NCI-H748 (cell line): ENCODE measurements at regions not wholly inside any gene's neighbourhood (a gene's known extent, or its start where the extent isn't known, plus 50 kb on each side); places are given as distances from the start of the nearest gene placed in this dataset.
A peak's percentile ranks its signal among the peaks of the same experiment; 100 is the strongest.
"Not testable (repeated sequence)": the region's sequence is repeated elsewhere in the genome, so short reads cannot be mapped to it uniquely, and the experiment has no call there.

ENCODE experiments used
- DNase-seq: peaks from one replicate; lab custom pipeline; 2025; ENCODE audit not compliant: unreplicated experiment; lab: John Stamatoyannopoulos, UW

- no peak for DNase-seq
Observed at GRCh38 chr1:219038398-219038797, 135.3 kb upstream of the LYPLAL1 start.

DNA sequence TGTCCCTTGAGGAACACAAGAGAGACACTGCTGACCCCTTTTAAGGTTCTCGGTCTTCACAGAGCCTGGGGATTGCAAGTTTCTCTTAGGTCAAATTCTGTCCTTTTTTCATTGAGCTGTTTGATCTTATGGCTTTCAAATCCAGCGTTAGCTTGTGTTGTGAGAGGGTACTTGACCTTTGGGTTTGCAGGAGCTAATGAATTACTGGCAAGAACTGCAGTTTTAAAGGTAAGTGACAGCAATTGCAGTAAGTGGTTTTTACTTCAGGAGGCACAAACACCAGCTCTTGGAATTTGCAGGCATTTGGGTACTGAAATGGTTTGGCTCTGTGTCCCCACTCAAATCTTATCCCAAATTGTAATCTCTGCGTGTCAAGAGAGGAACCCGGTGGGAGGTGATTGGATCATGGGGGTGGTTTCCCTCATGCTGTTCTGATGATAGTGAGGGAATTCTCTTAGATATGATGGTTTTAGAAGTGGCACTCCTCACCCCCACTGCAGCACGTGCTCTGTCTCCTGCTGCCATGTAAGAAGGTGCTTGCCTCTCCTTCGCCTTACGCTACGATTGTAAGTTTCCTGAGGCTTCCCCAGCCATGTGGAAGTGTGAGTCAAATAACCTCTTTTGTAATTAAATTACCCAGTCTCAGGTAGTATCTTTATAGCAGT, 134.5 kb upstream of the LYPLAL1 start:
- no peak for DNase-seq

DNA sequence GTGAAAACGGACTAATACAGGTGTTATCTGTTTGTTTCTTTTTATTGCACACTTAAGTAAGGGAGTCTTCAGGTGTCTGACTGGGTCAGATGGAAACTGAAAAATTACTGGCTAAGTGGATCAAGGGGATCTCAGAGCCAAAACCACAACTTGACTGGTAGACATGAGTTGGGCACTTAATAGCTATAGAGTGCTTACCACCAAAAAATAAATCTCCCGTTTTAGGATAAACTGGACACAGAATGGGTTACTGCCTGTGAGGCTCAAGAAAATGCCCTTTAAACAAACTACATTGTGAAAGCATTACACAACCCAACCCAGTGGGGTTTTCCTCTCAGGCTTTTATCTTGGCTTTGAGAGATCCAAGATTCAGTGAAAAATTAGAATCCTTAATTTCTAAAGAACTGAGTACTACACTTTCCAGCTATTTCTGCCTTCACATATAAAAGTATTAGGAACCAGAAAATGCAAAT, 134.0 kb upstream of the LYPLAL1 start:
- no peak for DNase-seq

- peak; percentile 11 for DNase-seq
Observed at GRCh38 chr1:219040291-219040690, 133.4 kb upstream of the LYPLAL1 start.

- DNase-seq = no peak
Observed at GRCh38 chr1:219041141-219041540, 132.5 kb upstream of the LYPLAL1 start.

GRCh38 chr1:219041818-219042217, 131.9 kb upstream of the LYPLAL1 start:
- DNase-seq = no peak

DNA sequence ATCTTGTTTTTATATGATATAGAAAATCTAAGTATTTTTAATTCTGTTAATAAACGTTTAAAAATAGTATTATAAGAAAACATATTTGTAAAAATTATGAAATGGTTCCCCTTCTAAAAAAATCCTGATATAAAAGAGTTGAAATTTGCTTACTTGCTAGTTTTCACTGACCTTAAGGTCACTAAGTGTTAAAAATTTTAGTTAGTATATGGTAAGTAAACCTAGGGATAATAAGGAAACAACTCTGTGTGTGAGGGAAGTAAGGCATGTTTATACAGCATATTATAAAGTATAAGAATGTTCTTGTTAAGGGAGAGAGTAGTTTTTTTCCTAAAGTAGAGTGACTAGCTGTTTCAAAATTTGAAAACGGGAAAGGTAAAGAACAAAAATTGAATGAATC, 130.9 kb upstream of the LYPLAL1 start:
- no peak for DNase-seq

DNA sequence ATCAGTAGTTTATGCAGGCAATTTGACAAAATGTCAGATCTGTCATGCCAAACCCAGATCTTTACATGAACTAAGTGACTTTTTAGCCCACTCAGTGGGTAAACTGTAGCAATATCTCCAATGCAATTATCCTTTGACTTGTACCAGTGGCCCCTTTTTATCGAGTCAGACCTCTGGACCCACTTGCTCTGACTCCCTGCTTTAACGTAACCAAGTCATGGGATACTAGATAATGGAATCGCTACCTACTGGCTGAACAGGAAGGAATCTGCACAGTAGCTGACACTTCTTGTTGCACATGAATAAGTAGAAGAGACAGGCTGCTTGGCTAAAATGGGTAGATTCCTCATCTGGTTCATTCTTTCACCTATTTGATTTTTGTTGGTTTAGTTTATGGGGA, 128.4 kb upstream of the LYPLAL1 start:
- DNase-seq = no peak

DNA sequence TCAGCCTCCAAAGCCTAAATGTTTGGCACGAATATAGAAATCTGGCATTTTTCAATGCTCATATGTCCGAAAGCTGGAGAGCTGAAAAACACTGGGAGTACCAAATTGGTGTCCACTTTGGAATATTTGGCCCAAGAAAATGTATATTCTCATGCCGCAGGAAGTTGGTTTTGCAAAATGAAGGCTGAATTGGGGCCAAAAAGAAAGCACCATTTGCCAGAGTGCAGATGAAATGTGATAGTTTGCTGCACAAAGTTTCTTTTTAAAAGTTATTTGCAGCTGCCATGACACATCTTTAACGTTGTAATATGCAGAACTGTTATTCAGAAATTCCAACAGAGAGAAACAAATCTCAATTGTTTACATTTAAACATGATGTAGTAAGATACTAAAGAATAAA, 124.2 kb upstream of the LYPLAL1 start:
- DNase-seq = no peak

GRCh38 chr1:219050086-219050821, 123.4 kb upstream of the LYPLAL1 start:
- DNase-seq = no peak

DNA sequence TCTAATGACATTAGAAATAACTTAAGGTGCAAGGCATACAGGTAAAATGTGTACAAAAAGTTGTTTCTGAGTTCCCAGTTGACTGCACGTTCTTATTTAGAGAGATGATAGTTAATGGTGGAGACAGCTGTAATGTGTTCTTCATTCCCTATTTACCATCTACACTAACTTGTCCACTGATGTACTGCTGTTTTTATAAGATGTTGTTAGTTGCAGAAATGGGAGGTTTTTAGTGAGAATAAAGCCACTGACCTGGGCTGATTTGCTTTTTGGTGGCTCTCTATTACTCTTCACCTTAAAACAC, 122.9 kb upstream of the LYPLAL1 start:
- DNase-seq = no peak

DNA sequence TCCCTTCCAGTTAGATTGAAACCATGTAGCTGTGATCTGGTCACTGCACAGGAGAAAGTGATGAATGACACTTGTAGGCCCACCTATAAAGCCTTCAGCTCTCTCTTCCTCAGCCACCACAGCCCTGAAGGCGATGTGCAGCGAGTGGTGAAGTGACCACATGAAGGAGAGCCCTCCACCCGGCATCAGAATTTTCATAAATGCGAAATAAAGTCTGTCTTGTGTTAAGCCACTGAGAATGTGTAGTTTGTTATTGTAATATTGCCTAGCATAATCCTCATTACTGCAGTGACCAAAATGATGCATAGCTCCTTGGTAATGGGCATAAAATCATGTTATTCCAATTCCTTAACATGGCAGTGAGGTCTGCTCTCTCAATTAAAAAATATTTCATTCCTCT, 122.1 kb upstream of the LYPLAL1 start:
- no peak for DNase-seq

GRCh38 chr1:219058891-219059820, 114.5 kb upstream of the LYPLAL1 start:
- DNase-seq = no peak

DNA sequence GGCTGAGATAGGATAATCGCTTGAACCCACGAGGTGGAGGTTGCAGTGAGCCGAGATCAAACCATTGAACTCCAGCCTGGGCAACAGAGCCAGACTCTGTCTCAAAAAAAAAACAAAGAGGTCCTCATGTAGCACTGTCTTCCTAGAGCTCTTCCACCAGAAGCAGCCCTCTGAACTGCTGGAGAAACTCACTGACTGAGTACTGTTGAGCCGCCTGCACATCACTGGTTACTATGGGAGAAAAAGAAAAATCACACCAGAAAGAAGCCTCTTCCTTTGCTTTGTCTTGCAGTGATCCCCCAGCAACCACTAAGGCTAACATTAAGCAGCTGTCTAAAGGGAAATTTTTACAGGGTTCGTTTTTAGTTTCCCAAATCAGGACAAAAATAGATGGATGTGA, 112.9 kb upstream of the LYPLAL1 start:
- no peak for DNase-seq

- DNase-seq = no peak
Observed at GRCh38 chr1:219062161-219062560, 111.5 kb upstream of the LYPLAL1 start.

- DNase-seq = no peak
Observed at GRCh38 chr1:219066098-219066497, 107.6 kb upstream of the LYPLAL1 start.

- peak; percentile 44 for DNase-seq
Observed at GRCh38 chr1:219066631-219067349, 106.9 kb upstream of the LYPLAL1 start.

GRCh38 chr1:219067350-219067712, 106.3 kb upstream of the LYPLAL1 start:
- DNase-seq = no peak

- not testable (repeated sequence) for DNase-seq
Observed at GRCh38 chr1:219070395-219070794, 103.3 kb upstream of the LYPLAL1 start.

DNA sequence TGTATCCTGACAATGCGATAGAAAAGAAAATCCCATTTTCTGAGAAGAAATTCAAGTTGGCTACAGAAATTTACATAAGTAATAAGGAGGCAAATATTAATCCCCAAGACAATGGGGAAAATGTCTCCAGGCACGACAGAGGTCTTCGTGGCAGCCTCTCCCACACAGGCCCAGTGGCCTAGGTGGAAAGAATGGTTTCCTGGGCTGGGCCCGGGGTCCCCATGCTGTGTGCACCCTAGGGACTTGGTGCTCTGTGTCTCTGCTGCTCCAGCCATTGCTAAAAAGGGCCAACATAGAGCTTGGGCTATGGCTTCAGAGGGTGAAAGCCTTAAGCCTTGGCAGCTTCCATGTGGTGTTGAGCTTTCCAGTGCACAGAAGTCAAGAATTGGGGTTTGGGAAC, 102.5 kb upstream of the LYPLAL1 start:
- no peak for DNase-seq

GRCh38 chr1:219072329-219072728, 101.3 kb upstream of the LYPLAL1 start:
- no peak for DNase-seq
